ENCODE measurements at regions not wholly inside any gene's neighbourhood (a gene's known extent, or its start where the extent isn't known, plus 50 kb on each side); places are given as distances from the start of the nearest gene placed in this dataset.
"Not testable (repeated sequence)": the region's sequence is repeated elsewhere in the genome, so short reads cannot be mapped to it uniquely, and the experiment has no call there.

DNA sequence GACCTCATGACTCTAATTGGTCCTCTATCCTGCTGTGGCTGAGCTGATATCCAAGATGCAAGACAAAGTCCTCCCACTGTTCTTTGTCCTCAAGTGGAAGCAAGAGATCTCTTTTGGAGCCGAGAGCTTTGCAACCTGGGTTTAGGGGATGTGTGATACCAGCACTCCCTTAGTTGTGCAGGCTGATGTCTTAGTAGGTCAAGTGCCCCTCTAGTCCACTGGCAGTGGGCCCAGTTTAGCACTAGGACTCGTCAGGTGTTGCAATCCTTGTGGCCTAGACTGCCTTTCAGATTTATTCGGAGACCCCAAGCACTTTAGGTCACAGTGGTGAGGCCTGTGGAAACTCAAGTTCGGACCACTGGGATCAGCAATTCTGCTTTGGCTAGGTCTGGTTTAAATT is 64.0 kb downstream of the GPRASP3 start:
- Histone ChIP-seq H3K27ac (no peak overlapping the region), H3K9me3 (no peaks in the 10 kb centered on the region), H3K36me3 (no peaks in the 10 kb centered on the region), H3K4me1 (no peaks in the 10 kb centered on the region), H3K27me3 (no peaks in the 10 kb centered on the region), H3K4me3 (no peak overlapping the region)
- no peak for TF ChIP-seq POLR2A (IDR thresholded peaks at IDR 0.05)
- TF ChIP-seq, protein P1, sequence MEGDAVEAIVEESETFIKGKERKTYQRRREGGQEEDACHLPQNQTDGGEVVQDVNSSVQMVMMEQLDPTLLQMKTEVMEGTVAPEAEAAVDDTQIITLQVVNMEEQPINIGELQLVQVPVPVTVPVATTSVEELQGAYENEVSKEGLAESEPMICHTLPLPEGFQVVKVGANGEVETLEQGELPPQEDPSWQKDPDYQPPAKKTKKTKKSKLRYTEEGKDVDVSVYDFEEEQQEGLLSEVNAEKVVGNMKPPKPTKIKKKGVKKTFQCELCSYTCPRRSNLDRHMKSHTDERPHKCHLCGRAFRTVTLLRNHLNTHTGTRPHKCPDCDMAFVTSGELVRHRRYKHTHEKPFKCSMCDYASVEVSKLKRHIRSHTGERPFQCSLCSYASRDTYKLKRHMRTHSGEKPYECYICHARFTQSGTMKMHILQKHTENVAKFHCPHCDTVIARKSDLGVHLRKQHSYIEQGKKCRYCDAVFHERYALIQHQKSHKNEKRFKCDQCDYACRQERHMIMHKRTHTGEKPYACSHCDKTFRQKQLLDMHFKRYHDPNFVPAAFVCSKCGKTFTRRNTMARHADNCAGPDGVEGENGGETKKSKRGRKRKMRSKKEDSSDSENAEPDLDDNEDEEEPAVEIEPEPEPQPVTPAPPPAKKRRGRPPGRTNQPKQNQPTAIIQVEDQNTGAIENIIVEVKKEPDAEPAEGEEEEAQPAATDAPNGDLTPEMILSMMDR (IDR thresholded peaks at IDR 0.05): no peak
- DNase-seq: no peak
- intact Hi-C loops (cut with DNase I; ENCODE audit: low total_unique reads): no loop called here

DNA sequence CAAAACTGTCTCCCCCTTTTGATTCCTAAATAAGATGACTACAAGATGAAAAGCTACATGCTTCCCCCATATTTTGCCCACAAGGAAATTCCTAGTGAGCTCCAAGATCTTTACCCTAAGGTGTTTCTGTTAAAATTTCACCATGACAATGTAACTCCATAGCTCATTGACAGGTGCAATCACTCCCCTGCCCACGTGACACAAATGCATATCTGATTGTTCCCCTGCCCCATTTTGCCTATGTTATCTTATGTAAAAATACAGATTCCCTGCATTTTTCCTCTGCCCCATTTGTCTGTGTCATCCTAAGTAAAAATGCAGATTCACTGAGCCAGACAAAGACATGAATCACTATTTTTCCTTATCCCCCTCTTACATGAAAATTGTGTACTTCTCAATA is 66.7 kb downstream of the GPRASP3 start:
- no peaks in the 10 kb centered on the region for H3K36me3 ChIP-seq
- H3K27ac ChIP-seq: no peak overlapping the region
- H3K4me3 ChIP-seq: no peak overlapping the region
- TF ChIP-seq POLR2A (IDR thresholded peaks at IDR 0.05): no peak
- no peaks in the 10 kb centered on the region for H3K9me3 ChIP-seq
- DNase-seq: no peak
- H3K27me3 ChIP-seq: no peaks in the 10 kb centered on the region
- intact Hi-C loops (cut with DNase I; ENCODE audit: low total_unique reads): no loop called here
- no peaks in the 10 kb centered on the region for H3K4me1 ChIP-seq

DNA sequence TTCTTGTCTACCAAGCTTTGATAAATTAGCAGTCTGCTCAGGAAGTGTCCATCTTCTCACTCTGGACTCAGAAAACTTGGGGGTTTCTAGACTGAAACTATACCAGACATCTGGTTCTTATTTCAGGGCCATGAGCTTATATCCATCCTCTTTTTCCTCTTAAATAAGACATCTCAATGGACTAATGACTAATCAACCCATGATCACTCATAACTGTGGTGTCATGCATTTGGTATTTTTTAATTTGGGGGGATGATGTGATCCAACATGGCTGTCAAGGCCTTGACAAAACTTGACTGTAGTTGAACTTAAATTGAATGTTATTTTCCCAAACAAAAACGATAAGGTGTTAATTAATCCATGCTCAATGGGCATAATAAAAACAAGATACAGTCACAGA is 87.8 kb downstream of the GPRASP3 start:
- Histone ChIP-seq H3K36me3 (no peaks in the 10 kb centered on the region), H3K4me3 (no peak overlapping the region), H3K27ac (no peak overlapping the region), H3K27me3 (no peaks in the 10 kb centered on the region), H3K4me1 (no peaks in the 10 kb centered on the region), H3K9me3 (no peaks in the 10 kb centered on the region)
- intact Hi-C loops (cut with DNase I; ENCODE audit: low total_unique reads): no loop called here
- no peak for DNase-seq
- TF ChIP-seq POLR2A (IDR thresholded peaks at IDR 0.05): no peak
- TF ChIP-seq, protein P1 (IDR thresholded peaks at IDR 0.05): no peak

DNA sequence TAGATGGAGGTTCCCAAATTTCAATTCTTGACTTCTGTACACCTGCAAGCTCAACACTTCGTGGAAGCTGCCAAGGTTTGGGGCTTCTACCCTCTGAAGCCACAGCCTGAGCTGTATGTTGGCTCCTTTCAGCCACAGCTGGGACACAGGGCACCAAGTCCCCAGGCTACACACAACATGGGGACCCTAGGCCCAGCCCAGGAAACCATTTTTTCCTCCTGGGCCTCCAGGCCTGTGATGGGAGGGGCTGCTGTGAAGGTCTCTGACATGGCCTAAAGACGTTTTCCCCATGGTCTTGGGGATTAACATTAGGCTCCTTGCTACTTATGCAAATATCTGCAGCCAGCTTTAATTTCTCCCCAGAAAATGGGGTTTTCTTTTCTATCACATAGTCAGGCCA is 97.7 kb downstream of the GPRASP3 start:
- H3K27me3 ChIP-seq; H3K9me3 ChIP-seq; H3K4me3 ChIP-seq; H3K27ac ChIP-seq; H3K36me3 ChIP-seq; DNase-seq; intact Hi-C loops (cut with DNase I; ENCODE audit: low total_unique reads); H3K4me1 ChIP-seq: not testable (repeated sequence)

DNA sequence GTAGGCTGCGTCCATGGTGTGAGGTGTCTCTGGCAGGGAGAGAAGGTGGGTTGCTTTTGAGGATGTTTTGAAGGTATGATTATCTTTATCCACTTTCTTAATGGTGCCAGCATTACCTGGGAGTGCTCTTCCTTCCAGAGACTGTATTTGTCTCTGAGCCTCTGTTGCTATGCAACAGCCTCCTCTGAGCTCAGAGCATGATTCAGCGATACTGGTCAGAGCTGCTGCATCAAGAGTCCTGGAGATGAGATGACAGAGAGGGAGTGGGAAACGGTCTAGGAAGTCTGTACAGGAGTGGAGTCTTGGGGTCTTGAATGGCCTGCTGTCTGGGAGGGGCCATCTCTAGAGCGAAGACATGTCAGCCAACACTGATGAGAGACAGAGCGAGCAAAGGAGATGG is 104.4 kb upstream of the RAB40AL start:
- no peak for TF ChIP-seq POLR2A (IDR thresholded peaks at IDR 0.05)
- TF ChIP-seq, protein P1 (IDR thresholded peaks at IDR 0.05): no peak
- no peaks in the 10 kb centered on the region for H3K4me1 ChIP-seq
- no peak overlapping the region for H3K4me3 ChIP-seq
- H3K27ac ChIP-seq: no peak overlapping the region
- DNase-seq: no peak
- H3K27me3 ChIP-seq: no peaks in the 10 kb centered on the region
- intact Hi-C loops (cut with DNase I; ENCODE audit: low total_unique reads): no loop called here
- no peaks in the 10 kb centered on the region for H3K36me3 ChIP-seq
- H3K9me3 ChIP-seq: no peaks in the 10 kb centered on the region

DNA sequence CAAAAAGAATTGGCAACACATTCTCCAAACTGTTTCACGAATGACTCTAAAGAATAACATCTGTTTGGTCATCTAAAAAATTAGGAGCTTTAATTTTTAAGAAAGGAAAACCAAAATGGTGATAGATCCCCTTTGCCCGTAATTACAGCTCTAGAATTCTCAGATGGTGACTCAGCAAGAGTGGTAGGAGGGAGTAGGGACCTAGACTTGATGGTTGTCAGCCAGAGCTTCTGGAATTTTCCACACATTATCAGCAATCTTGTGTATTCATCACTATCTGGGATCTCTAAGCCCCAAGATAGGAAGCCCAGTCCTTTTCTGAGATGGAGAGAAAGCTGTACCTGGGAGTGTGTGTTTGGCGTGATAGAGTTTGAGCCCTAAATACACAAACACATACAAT is 103.9 kb upstream of the RAB40AL start:
- no peaks in the 10 kb centered on the region for H3K4me1 ChIP-seq
- no peak overlapping the region for H3K27ac ChIP-seq
- no peaks in the 10 kb centered on the region for H3K27me3 ChIP-seq
- intact Hi-C loops (cut with DNase I; ENCODE audit: low total_unique reads): no loop called here
- TF ChIP-seq, protein P1 (IDR thresholded peaks at IDR 0.05): no peak
- TF ChIP-seq POLR2A (IDR thresholded peaks at IDR 0.05): no peak
- no peaks in the 10 kb centered on the region for H3K36me3 ChIP-seq
- H3K4me3 ChIP-seq: no peak overlapping the region
- no peak for DNase-seq
- H3K9me3 ChIP-seq: no peaks in the 10 kb centered on the region

Measured in uterus (tissue), 3 donors.